Mucosa of rectum (tissue), 2 donors: ENCODE measurements at regions not wholly inside any gene's neighbourhood (a gene's known extent, or its start where the extent isn't known, plus 50 kb on each side); places are given as distances from the start of the nearest gene placed in this dataset.

Experiments used
- H3K27ac ChIP-seq, 2 donors: one replicate each; pipeline ENCODE4 v1.7.0; 2013; ENCODE audit warnings: inconsistent platforms in 2 of 2, low read depth in 2 of 2, low read length in 2 of 2
- H3K27me3 ChIP-seq, 2 donors: one replicate each; pipeline ENCODE4 v1.7.0; 2013; ENCODE audit warnings: low read length in 2 of 2; ENCODE audit not compliant: control insufficient read depth in 2 of 2, insufficient read depth in 2 of 2
- H3K36me3 ChIP-seq, 2 donors: one replicate each; pipeline ENCODE4 v1.7.0; 2013; ENCODE audit warnings: low read length in 2 of 2; ENCODE audit not compliant: control insufficient read depth in 2 of 2, insufficient read depth in 2 of 2
- H3K4me1 ChIP-seq, 2 donors: one replicate each; pipeline ENCODE4 v1.7.0; 2013; ENCODE audit warnings: low read length in 2 of 2, mild to moderate bottlenecking in 1 of 2; ENCODE audit not compliant: control insufficient read depth in 2 of 2, insufficient read depth in 2 of 2
- H3K4me3 ChIP-seq, 2 donors: one replicate each; pipeline ENCODE4 v1.7.0; 2013; ENCODE audit warnings: low read length in 2 of 2
- H3K9ac ChIP-seq, 2 donors: one replicate each; pipeline ENCODE4 v1.7.0; 2013; ENCODE audit warnings: low read length in 2 of 2, low read depth in 1 of 2, mild to moderate bottlenecking in 1 of 2
- H3K9me3 ChIP-seq, 2 donors: one replicate each; pipeline ENCODE4 v1.7.0; 2013; ENCODE audit warnings: low read length in 2 of 2; ENCODE audit not compliant: control insufficient read depth in 2 of 2
- donor health status: healthy.
- donor health status: Normal muscosa, but diverticular disease.

GRCh38 chr20:39849664-39850063 is 839.4 kb downstream of the MAFB start:
- Histone ChIP-seq H3K9ac (no peak overlapping the region), H3K4me3 (no peak overlapping the region), H3K27ac (no peak overlapping the region), H3K27me3 (no peaks in the 10 kb centered on the region), H3K4me1 (peaks cover 0 to 7% of the 10 kb centered on the region in 2 donors), H3K9me3 (no peaks in the 10 kb centered on the region), H3K36me3 (no peaks in the 10 kb centered on the region)

- H3K36me3 ChIP-seq, result no peaks in the 10 kb centered on the region
- no peak overlapping the region for H3K4me3 ChIP-seq
- H3K9me3 ChIP-seq, result no peaks in the 10 kb centered on the region
- peaks cover 0 to 7% of the 10 kb centered on the region in 2 donors for H3K4me1 ChIP-seq
- H3K27ac ChIP-seq, result no peak overlapping the region
- no peaks in the 10 kb centered on the region for H3K27me3 ChIP-seq
- no peak overlapping the region for H3K9ac ChIP-seq
These were observed 839.9 kb downstream of the MAFB start for GRCh38 chr20:39849171-39849570.

GRCh38 chr20:39839399-39840119 is 849.5 kb downstream of the MAFB start:
- no peaks in the 10 kb centered on the region for H3K27me3 ChIP-seq
- no peaks in the 10 kb centered on the region for H3K9me3 ChIP-seq
- H3K4me1 ChIP-seq, result no peaks in the 10 kb centered on the region
- no peak overlapping the region for H3K4me3 ChIP-seq
- H3K36me3 ChIP-seq, result no peaks in the 10 kb centered on the region
- H3K27ac ChIP-seq, result no peak overlapping the region
- no peak overlapping the region for H3K9ac ChIP-seq

GRCh38 chr20:39837561-39837960 is 851.5 kb downstream of the MAFB start:
- Histone ChIP-seq H3K4me1 (no peaks in the 10 kb centered on the region), H3K36me3 (no peaks in the 10 kb centered on the region), H3K27me3 (no peaks in the 10 kb centered on the region), H3K9ac (no peak overlapping the region), H3K27ac (no peak overlapping the region), H3K9me3 (no peaks in the 10 kb centered on the region), H3K4me3 (no peak overlapping the region)

- Histone ChIP-seq H3K27ac (no peak overlapping the region), H3K9ac (no peak overlapping the region), H3K4me1 (no peaks in the 10 kb centered on the region), H3K36me3 (no peaks in the 10 kb centered on the region), H3K27me3 (no peaks in the 10 kb centered on the region), H3K4me3 (no peak overlapping the region), H3K9me3 (no peaks in the 10 kb centered on the region)
These were observed 853.8 kb downstream of the MAFB start for GRCh38 chr20:39835130-39835842.

- Histone ChIP-seq H3K27me3 (no peaks in the 10 kb centered on the region), H3K9me3 (no peaks in the 10 kb centered on the region), H3K36me3 (no peaks in the 10 kb centered on the region), H3K4me1 (no peaks in the 10 kb centered on the region), H3K27ac (no peak overlapping the region), H3K9ac (no peak overlapping the region), H3K4me3 (no peak overlapping the region)
These were observed 858.1 kb downstream of the MAFB start for GRCh38 chr20:39830903-39831302.

- H3K27ac ChIP-seq, result no peak overlapping the region
- H3K9ac ChIP-seq, result no peak overlapping the region
- no peaks in the 10 kb centered on the region for H3K36me3 ChIP-seq
- H3K4me3 ChIP-seq, result no peak overlapping the region
- H3K4me1 ChIP-seq, result no peaks in the 10 kb centered on the region
- no peaks in the 10 kb centered on the region for H3K9me3 ChIP-seq
- H3K27me3 ChIP-seq, result no peaks in the 10 kb centered on the region
These were observed 859.4 kb downstream of the MAFB start for GRCh38 chr20:39829661-39830060.

- Histone ChIP-seq H3K27me3 (no peaks in the 10 kb centered on the region), H3K27ac (no peak overlapping the region), H3K4me3 (no peak overlapping the region), H3K9ac (no peak overlapping the region), H3K4me1 (no peaks in the 10 kb centered on the region), H3K9me3 (no peaks in the 10 kb centered on the region), H3K36me3 (no peaks in the 10 kb centered on the region)
These were observed 859.8 kb downstream of the MAFB start for GRCh38 chr20:39829256-39829655.

- no peak overlapping the region for H3K27ac ChIP-seq
- H3K4me1 ChIP-seq, result no peaks in the 10 kb centered on the region
- H3K27me3 ChIP-seq, result no peaks in the 10 kb centered on the region
- H3K9ac ChIP-seq, result no peak overlapping the region
- H3K36me3 ChIP-seq, result no peaks in the 10 kb centered on the region
- H3K9me3 ChIP-seq, result no peaks in the 10 kb centered on the region
- H3K4me3 ChIP-seq, result no peak overlapping the region
These were observed 863.1 kb downstream of the MAFB start for GRCh38 chr20:39825950-39826349.

- Histone ChIP-seq H3K9me3 (no peaks in the 10 kb centered on the region), H3K4me3 (no peak overlapping the region), H3K27me3 (no peaks in the 10 kb centered on the region), H3K27ac (no peak overlapping the region), H3K9ac (no peak overlapping the region), H3K4me1 (no peaks in the 10 kb centered on the region), H3K36me3 (no peaks in the 10 kb centered on the region)
These were observed 863.4 kb downstream of the DHX35 start for GRCh38 chr20:39825524-39825923.
